ENCODE measurements at regions not wholly inside any gene's neighbourhood (a gene's known extent, or its start where the extent isn't known, plus 50 kb on each side); places are given as distances from the start of the nearest gene placed in this dataset.

DNA sequence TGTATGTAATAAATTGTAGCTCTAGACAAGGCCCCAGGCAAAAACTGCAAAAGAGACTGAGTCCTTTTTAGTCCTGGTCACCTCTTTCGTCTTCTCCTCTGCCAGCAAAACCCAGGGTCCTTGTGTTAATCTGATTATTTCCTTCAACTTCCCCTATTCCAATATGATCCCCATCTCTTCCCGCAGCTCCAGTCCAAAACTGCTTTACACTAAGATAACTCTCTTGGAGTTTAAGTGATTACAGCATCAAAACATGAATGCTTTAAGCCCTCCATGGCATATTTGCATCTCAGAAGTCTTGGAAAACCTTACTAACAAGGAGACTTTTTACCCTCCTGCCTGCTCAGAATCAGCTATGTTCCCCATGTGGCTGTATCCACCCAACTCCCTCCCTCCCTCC, 59.3 kb downstream of the MAGEA1 start:
- H2BK12ac ChIP-seq (ENCODE audit: low read depth, low read length) = no peak overlapping the region
- H3K36me3 ChIP-seq (ENCODE audit: control insufficient read depth in 2 of 4, insufficient read depth in 4 of 4, low read length in 3 of 4) = no peaks in the 10 kb centered on the region
- FAIRE-seq (no peak), DNase-seq (ENCODE audit: low read depth in 1 of 2, low spot score in 2 of 2) (no peak)
- no peak overlapping the region for H4K8ac ChIP-seq (ENCODE audit: extremely low read depth, insufficient read depth, low read length)
- H4K20me1 ChIP-seq (replicated peaks in 1 of 2; ENCODE audit: control insufficient read depth in 1 of 2, insufficient read depth in 2 of 2, low read length in 2 of 2) = no peaks in the 10 kb centered on the region
- no peaks in the 10 kb centered on the region for H3K27me3 ChIP-seq (replicated peaks in 1 of 4; ENCODE audit: control insufficient read depth in 3 of 4, extremely low read depth in 1 of 4, insufficient read depth in 3 of 4, low read length in 3 of 4)
- no peak overlapping the region for H3K4me2 ChIP-seq (ENCODE audit: insufficient read depth in 1 of 2, low read depth in 2 of 2, low read length in 2 of 2)
- H3K23ac ChIP-seq (ENCODE audit: insufficient read length) = no peak overlapping the region
- no peaks in the 10 kb centered on the region for H3K79me1 ChIP-seq (ENCODE audit: low read depth, low read length)
- POLR2A ChIA-PET (ENCODE audit: partially characterized antibody) = no interaction called here
- H2BK120ac ChIP-seq (replicated peaks; ENCODE audit: low read depth, low read length) = no peak overlapping the region
- H4K5ac ChIP-seq (ENCODE audit: insufficient read length, low read depth, low read length) = no peak overlapping the region
- no peaks in the 10 kb centered on the region for H3K23me2 ChIP-seq (ENCODE audit: low read depth, low read length)
- H3K79me2 ChIP-seq (ENCODE audit: control insufficient read depth in 1 of 2, insufficient read depth in 2 of 2, low read length in 2 of 2) = no peaks in the 10 kb centered on the region
- CTCF ChIA-PET (ENCODE audit: partially characterized antibody) = no interaction called here
- H3K27ac ChIP-seq (ENCODE audit: low read depth, low read length) = no peak overlapping the region
- no peak overlapping the region for H2BK20ac ChIP-seq (ENCODE audit: low read length)
- H3K18ac ChIP-seq (ENCODE audit: extremely low read depth, low read length) = no peak overlapping the region
- no peak overlapping the region for H2BK5ac ChIP-seq (ENCODE audit: low read depth, low read length)
- H2AFZ ChIP-seq (ENCODE audit: low read length) = no peak overlapping the region
- no peaks in the 10 kb centered on the region for H3K9me3 ChIP-seq (ENCODE audit: insufficient read depth in 2 of 2, low read depth in 1 of 2, low read length in 1 of 2)
- H3K4me1 ChIP-seq (replicated peaks in 1 of 4; ENCODE audit: control insufficient read depth in 3 of 4, insufficient read depth in 4 of 4, low read length in 3 of 4) = no peaks in the 10 kb centered on the region
- no peak overlapping the region for H3K56ac ChIP-seq (replicated peaks; ENCODE audit: insufficient read length, low read depth, low read length)
- H2AK5ac ChIP-seq (ENCODE audit: low read depth, low read length) = no peak overlapping the region
- WGBS, 2 experiments (ENCODE audit: extremely low coverage in 1 of 2, insufficient coverage in 1 of 2, insufficient read length in 1 of 2, insufficient replicate concordance in 2 of 2, low coverage in 1 of 2, low lambda C conversion rate in 2 of 2, missing lambda C conversion rate in 1 of 2) = 85% methylated on average over 2 of the region's 2 CpGs; no CpG with 5 or more reads in 1 of the 2 experiments
- no peak overlapping the region for H3K4me3 ChIP-seq (ENCODE audit: extremely low read depth in 1 of 4, insufficient read depth in 2 of 4, low read depth in 3 of 4, low read length in 4 of 4)
- no peak overlapping the region for H3K4ac ChIP-seq (replicated peaks; ENCODE audit: insufficient read length, low read depth, low read length)
- no peak overlapping the region for H4K91ac ChIP-seq (replicated peaks; ENCODE audit: insufficient read length, low read length)
- H3K9ac ChIP-seq (replicated peaks in 1 of 4; ENCODE audit: extremely low read depth in 1 of 4, low read depth in 3 of 4, low read length in 3 of 4) = no peak overlapping the region
- H2BK15ac ChIP-seq (ENCODE audit: low read length) = no peak overlapping the region
- no peak overlapping the region for H3K14ac ChIP-seq (ENCODE audit: insufficient read length)
- TF ChIP-seq RXRA (IDR thresholded peaks at IDR 0.05; ENCODE audit: insufficient read depth, low read depth, low read length) (no peak), RFX5 (IDR thresholded peaks at IDR 0.05; ENCODE audit: borderline replicate concordance, low read depth, low read length) (no peak), TBP (IDR thresholded peaks at IDR 0.05; ENCODE audit: low read depth, low read length) (no peak), ASH2L (IDR thresholded peaks at IDR 0.05; ENCODE audit: low read length) (no peak), GTF2F1 (IDR thresholded peaks at IDR 0.05; ENCODE audit: borderline replicate concordance, low read depth, low read length) (no peak), SIX5 (IDR thresholded peaks at IDR 0.05; ENCODE audit: low read depth, low read length) (no peak), YY1 (IDR thresholded peaks at IDR 0.05; ENCODE audit: low read depth, low read length) (no peak), BCL11A (IDR thresholded peaks at IDR 0.05; ENCODE audit: low read depth in 2 of 2, low read length in 2 of 2) (no peak), KDM5A (IDR thresholded peaks at IDR 0.05; ENCODE audit: low read length) (no peak), CTBP2 (IDR thresholded peaks at IDR 0.05; ENCODE audit: borderline replicate concordance, insufficient read depth, insufficient read length, low read length) (no peak), POU5F1 (IDR thresholded peaks at IDR 0.05; ENCODE audit: low read depth, low read length) (no peak), TCF12 (IDR thresholded peaks at IDR 0.05; ENCODE audit: low read depth, low read length) (no peak), MAFK (IDR thresholded peaks at IDR 0.05; ENCODE audit: low read depth, low read length) (no peak), JUN (IDR thresholded peaks at IDR 0.05; ENCODE audit: low read depth, low read length) (no peak)
- TF ChIP-seq, protein P1, sequence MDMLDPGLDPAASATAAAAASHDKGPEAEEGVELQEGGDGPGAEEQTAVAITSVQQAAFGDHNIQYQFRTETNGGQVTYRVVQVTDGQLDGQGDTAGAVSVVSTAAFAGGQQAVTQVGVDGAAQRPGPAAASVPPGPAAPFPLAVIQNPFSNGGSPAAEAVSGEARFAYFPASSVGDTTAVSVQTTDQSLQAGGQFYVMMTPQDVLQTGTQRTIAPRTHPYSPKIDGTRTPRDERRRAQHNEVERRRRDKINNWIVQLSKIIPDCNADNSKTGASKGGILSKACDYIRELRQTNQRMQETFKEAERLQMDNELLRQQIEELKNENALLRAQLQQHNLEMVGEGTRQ (IDR thresholded peaks at IDR 0.05; ENCODE audit: low read length) = no peak

Data from H1 (cell line).